HAP-1 (cell line): ENCODE measurements at regions not wholly inside any gene's neighbourhood (a gene's known extent, or its start where the extent isn't known, plus 50 kb on each side); places are given as distances from the start of the nearest gene placed in this dataset.

Experiments
- DNase-seq, 2 experiments: peaks; one replicate each; pipeline ENCODE4 v3.0.0-alpha.2; 2016 to 2020; ENCODE audit warnings: low spot score in 2 of 2
- H3K27me3 ChIP-seq: fragments of 250-450 bp; sonication (Bioruptor Pico); 2 replicates; pipeline ENCODE4 v1.5.1; 2020; ENCODE audit warnings: low read depth, mild to moderate bottlenecking, moderate library complexity
- H3K36me3 ChIP-seq: fragments of 250-450 bp; sonication (Bioruptor Pico); replicated peaks from 2 replicates; pipeline ENCODE4 v1.5.1; 2020; ENCODE audit warnings: mild to moderate bottlenecking
- H3K4me1 ChIP-seq: fragments of 250-450 bp; sonication (Bioruptor Pico); 2 replicates; pipeline ENCODE4 v1.5.1; 2020; ENCODE audit warnings: mild to moderate bottlenecking
- H3K4me3 ChIP-seq: fragments of 250-450 bp; sonication (Bioruptor Pico); 2 replicates; pipeline ENCODE4 v1.5.1; 2020; ENCODE audit warnings: mild to moderate bottlenecking, moderate library complexity
- H3K9me3 ChIP-seq: fragments of 250-450 bp; sonication (Bioruptor Pico); 2 replicates; pipeline ENCODE4 v1.5.1; 2020; ENCODE audit warnings: mild to moderate bottlenecking, moderate library complexity
- in situ Hi-C: fragments of 300-500 bp; cut with MboI; formaldehyde crosslinking; loops from 3 replicates; pipeline ENCODE4 v1.14.3; 2020; ENCODE audit warnings: low sequenced_read_pairs, inconsistent platforms, mixed read lengths

DNA sequence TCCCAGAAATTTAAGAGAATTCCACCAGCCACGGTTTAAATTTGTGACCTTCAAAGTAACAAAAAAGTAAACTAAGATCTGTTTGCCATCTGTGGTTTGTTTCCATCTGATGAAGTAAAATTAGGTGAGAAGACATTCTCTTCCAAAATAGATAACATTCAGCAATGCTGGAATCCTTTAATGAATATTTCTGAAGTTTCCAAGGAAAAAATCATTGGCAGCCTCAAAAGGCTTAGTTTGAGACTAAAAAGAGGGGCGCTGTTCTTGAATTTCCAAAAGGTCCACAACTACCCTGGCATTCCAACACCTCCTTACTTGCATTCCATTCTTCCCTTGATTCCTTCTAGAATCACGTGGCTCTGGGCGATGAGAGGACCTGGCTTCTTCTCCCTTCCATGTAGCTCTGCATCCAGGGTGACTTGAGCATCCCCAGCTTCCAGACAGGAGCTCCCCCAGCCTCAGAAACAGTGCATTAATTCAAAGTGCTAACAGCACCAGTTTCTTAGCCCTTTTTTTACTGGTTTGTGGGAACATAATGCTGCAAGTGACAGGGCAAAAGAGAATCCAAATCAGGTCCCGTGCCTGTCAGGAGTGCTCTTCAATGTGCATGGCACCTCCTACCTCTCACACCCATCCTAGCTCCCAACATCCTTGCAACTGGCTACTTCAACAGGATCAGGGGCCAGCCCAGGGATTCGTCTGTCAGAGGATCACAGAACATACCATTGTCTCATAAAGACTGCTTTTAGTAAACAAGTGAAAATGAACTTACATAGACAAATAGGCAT, 191.5 kb upstream of the S1PR3 start:
- no peak for DNase-seq
- no peaks in the 10 kb centered on the region for H3K4me1 ChIP-seq
- H3K36me3 ChIP-seq = no peaks in the 10 kb centered on the region
- H3K4me3 ChIP-seq = no peak overlapping the region
- no peaks in the 10 kb centered on the region for H3K27me3 ChIP-seq
- in situ Hi-C loops = no loop called here
- H3K9me3 ChIP-seq = no peaks in the 10 kb centered on the region

DNA sequence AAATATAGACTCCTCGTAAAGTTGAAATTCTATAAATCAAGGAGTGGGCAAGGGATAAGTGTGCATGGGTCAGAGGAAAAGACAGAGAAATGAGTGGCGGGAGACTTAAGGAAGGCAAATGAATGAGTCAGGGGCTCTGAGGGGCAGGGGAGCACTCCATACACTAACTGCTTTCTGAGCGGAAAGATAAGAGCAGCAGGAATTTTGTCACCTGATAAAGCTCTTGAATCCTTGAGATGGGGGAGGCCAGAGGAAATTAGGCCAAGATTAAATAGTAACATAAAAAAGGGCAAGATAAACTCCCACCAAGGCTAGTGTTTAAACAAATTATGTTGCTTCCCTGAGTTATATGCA, 191.0 kb upstream of the S1PR3 start:
- Histone ChIP-seq H3K4me3 (no peak overlapping the region), H3K27me3 (no peaks in the 10 kb centered on the region), H3K36me3 (no peaks in the 10 kb centered on the region), H3K4me1 (no peaks in the 10 kb centered on the region), H3K9me3 (no peaks in the 10 kb centered on the region)
- no peak for DNase-seq
- in situ Hi-C loops = no loop called here

GRCh38 chr9:88801214-88801796, 190.0 kb upstream of the S1PR3 start:
- no peak overlapping the region for H3K4me3 ChIP-seq
- in situ Hi-C loops = no loop called here
- no peaks in the 10 kb centered on the region for H3K27me3 ChIP-seq
- DNase-seq = no peak
- H3K36me3 ChIP-seq = no peaks in the 10 kb centered on the region
- H3K9me3 ChIP-seq = no peaks in the 10 kb centered on the region
- H3K4me1 ChIP-seq = no peaks in the 10 kb centered on the region

- Histone ChIP-seq H3K36me3 (no peaks in the 10 kb centered on the region), H3K9me3 (no peaks in the 10 kb centered on the region), H3K4me1 (no peaks in the 10 kb centered on the region), H3K4me3 (no peak overlapping the region), H3K27me3 (no peaks in the 10 kb centered on the region)
- no peak for DNase-seq
- in situ Hi-C loops = no loop called here
Measured at GRCh38 chr9:88802533-88802932, 188.7 kb upstream of the S1PR3 start.

- in situ Hi-C loops = no loop called here
- Histone ChIP-seq H3K4me1 (no peaks in the 10 kb centered on the region), H3K9me3 (no peaks in the 10 kb centered on the region), H3K4me3 (no peak overlapping the region), H3K27me3 (no peaks in the 10 kb centered on the region), H3K36me3 (no peaks in the 10 kb centered on the region)
- no peak for DNase-seq
Measured at GRCh38 chr9:88803546-88804253, 187.6 kb upstream of the S1PR3 start.

DNA sequence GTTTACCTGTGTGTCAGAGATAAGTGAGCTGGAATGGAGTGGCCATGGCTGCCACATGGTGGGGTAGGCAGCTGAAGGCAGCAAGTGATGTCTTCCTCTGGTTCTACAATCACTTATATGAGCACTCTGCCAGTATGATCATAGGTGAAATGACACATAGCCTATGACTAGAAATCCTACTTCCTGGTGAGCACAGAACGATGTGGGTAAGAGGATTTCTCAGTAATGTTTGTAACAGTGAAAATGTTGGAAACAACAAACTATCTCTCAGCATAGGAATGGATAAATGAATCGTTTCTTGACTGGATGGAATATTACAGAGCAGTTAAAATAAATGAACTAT, 187.0 kb upstream of the S1PR3 start:
- Histone ChIP-seq H3K4me1 (no peaks in the 10 kb centered on the region), H3K27me3 (no peaks in the 10 kb centered on the region), H3K9me3 (no peaks in the 10 kb centered on the region), H3K4me3 (no peak overlapping the region), H3K36me3 (no peaks in the 10 kb centered on the region)
- DNase-seq = no peak
- in situ Hi-C loops = no loop called here

DNA sequence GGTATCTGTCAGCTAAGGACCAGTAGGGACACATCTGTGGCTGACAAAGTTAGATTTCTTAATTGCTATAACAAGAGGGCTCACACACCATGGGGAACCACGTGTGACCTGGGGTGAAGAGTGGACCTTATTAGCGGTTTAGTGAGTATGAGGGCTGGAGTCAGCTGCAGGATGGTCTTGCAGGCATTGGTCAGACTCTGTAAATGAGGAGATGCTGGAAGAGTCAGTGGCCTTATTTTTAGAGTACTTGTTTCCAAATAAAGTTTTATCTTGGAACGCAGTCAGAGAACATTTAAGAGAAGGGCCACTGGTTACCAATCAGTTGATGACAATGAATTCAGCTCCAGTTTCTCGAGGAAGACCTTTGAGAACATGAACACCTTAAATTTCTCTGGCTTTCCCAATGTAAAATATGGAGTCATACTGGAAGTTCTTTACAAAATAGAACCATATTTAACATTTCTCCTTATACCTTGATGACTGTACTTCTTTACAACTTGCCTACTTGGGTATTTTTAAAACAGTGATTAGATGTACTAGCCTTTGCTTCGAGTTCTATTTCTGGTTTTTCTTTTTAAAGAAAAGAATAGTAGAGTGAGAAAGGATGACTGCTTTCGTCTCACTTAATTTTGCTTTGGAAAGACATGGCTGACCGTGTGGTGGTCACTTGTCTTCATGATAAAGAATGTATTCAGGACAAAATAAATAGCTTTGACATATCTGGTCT, 185.9 kb upstream of the S1PR3 start:
- H3K9me3 ChIP-seq = no peaks in the 10 kb centered on the region
- no peaks in the 10 kb centered on the region for H3K27me3 ChIP-seq
- no peaks in the 10 kb centered on the region for H3K36me3 ChIP-seq
- no peaks in the 10 kb centered on the region for H3K4me1 ChIP-seq
- in situ Hi-C loops = no loop called here
- no peak for DNase-seq
- no peak overlapping the region for H3K4me3 ChIP-seq

- no peaks in the 10 kb centered on the region for H3K9me3 ChIP-seq
Measured at GRCh38 chr9:88807426-88807825, 183.8 kb upstream of the S1PR3 start.

DNA sequence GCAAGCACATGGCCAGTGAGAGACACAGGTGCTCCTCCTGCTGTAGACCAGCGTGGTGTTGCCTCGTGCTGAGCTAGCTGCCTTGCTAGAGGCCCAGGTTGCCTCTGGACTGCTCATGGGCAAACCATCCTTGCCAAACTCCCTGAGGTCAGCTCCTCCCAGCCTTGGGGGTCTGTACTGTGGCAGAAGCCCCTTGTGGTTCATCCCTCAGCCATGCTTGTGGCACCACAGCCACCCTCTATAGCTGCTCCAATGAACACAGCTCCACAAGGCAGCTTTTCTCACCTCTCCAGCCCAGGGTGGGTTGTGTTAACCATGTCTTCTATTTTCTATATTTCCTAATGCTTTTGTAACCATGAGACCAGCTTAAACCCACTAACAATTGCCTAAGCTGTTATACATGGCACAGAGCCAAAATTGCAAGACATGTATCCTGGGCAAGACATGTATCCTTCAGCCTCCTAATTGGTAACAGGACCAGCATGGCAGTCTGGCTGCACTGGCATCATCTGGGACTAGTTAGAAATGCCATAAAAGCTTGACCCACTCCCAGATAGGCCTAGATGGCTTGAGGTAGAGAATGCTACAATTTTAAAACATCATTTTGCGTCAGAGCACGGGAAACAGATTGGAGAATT, 183.1 kb upstream of the S1PR3 start:
- Histone ChIP-seq H3K36me3 (no peaks in the 10 kb centered on the region), H3K27me3 (no peaks in the 10 kb centered on the region), H3K9me3 (no peaks in the 10 kb centered on the region), H3K4me3 (no peak overlapping the region), H3K4me1 (no peaks in the 10 kb centered on the region)
- DNase-seq = no peak
- in situ Hi-C loops = no loop called here

More at GRCh38 chr9:88807426-88807825, 183.8 kb upstream of the S1PR3 start:
- no peaks in the 10 kb centered on the region for H3K27me3 ChIP-seq
- no peaks in the 10 kb centered on the region for H3K4me1 ChIP-seq
- no peaks in the 10 kb centered on the region for H3K36me3 ChIP-seq
- no peak for DNase-seq
- no peak overlapping the region for H3K4me3 ChIP-seq
- in situ Hi-C loops = no loop called here

DNA sequence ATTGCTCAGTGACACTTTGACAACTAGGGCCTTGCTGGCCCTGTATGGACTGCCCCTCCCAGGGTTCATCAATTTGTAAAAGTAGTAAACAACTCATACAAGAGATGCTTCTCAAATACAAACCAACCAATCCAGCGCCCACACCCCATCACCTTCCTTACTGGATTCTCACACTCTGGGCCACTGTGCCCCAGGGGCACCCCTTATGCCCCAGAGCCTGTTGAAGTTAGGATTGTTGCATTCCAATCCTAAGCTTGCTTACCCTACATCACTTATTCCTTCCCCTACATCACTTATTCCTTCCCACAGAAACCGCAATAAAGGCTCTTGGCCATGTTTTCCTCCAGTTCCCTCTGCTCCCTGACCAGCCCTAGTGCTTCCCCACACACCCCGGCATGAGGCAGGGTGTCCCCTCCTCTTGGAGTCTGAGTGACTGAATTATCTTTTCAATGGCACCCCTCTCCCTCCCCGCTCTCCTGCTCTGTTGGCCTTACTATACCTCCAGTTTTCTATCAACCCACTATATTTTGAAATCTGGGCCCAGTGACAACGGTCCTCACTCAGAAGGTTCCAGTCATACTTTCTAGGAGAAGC, 182.4 kb upstream of the S1PR3 start:
- Histone ChIP-seq H3K9me3 (no peaks in the 10 kb centered on the region), H3K4me1 (no peaks in the 10 kb centered on the region), H3K27me3 (no peaks in the 10 kb centered on the region), H3K36me3 (no peaks in the 10 kb centered on the region), H3K4me3 (no peak overlapping the region)
- DNase-seq = no peak
- in situ Hi-C loops = no loop called here

DNA sequence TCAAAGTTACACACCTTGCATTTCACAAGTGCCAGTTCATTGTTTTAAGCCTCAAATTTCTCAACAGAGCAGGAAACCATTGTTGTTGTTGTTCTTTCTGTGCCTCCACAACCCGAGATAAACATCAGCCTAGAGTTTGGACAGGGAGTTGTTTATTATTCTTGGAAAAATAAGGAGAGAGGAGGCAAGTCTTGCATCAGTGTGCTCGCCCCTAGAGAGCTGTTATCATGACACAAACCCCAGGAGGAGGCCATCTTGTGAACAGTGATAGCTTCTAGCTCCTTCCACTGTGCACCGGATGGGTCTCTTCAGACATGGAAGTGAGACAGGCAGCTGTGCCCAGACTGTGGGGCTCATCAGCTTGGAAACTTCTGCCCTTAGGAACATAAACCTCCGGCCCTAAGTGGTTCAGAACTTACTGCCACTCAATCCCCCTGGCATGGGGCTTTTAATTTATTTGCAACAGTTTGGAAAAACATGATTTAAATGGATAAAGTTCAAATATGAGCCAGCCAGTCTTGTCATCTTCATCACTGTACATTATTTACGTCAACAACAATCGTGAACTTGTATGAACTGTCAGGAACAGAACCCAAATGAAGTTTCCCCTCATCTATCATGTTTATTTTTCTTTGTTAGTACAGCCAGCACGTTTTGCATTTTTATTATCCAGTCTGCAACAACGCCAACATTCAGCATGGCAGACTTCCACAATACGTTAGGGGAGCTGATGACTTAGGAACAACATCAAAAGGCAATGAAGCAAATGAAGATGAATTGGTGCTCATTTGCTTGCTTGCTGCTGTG, 181.7 kb upstream of the S1PR3 start:
- H3K27me3 ChIP-seq = no peaks in the 10 kb centered on the region
- H3K36me3 ChIP-seq = no peaks in the 10 kb centered on the region
- H3K4me3 ChIP-seq = no peak overlapping the region
- H3K4me1 ChIP-seq = no peaks in the 10 kb centered on the region
- DNase-seq = no peak
- in situ Hi-C loops = no loop called here
- no peaks in the 10 kb centered on the region for H3K9me3 ChIP-seq

- Histone ChIP-seq H3K27me3 (no peaks in the 10 kb centered on the region), H3K36me3 (no peaks in the 10 kb centered on the region), H3K9me3 (no peaks in the 10 kb centered on the region), H3K4me1 (no peaks in the 10 kb centered on the region), H3K4me3 (no peak overlapping the region)
- DNase-seq = no peak
- in situ Hi-C loops = no loop called here
Measured at GRCh38 chr9:88810826-88811225, 180.4 kb upstream of the S1PR3 start.

DNA sequence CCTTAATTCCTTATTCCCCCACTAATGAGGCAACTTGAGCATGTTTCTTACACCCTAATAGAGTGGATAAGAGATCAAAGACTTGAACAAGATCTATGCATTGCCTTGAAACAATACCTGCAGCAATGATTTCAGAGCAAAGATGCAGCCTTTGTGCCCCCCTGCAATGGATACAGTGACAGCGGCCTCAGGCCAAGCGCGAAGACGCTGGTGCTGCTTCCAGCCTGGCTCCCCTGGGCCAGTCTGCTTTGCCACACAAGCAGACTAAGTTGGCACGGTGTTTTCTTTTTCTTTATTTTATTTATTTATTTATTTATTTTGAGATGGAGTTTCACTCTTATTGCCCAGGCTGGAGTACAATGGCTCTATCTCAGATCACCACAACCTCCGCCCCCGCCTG, 179.8 kb upstream of the S1PR3 start:
- H3K9me3 ChIP-seq = no peaks in the 10 kb centered on the region
- DNase-seq = no peak
- H3K27me3 ChIP-seq = no peaks in the 10 kb centered on the region
- no peak overlapping the region for H3K4me3 ChIP-seq
- H3K4me1 ChIP-seq = no peaks in the 10 kb centered on the region
- H3K36me3 ChIP-seq = no peaks in the 10 kb centered on the region
- in situ Hi-C loops = no loop called here
